ENCODE measurements at regions not wholly inside any gene's neighbourhood (a gene's known extent, or its start where the extent isn't known, plus 50 kb on each side); places are given as distances from the start of the nearest gene placed in this dataset.
"Not testable (repeated sequence)": the region's sequence is repeated elsewhere in the genome, so short reads cannot be mapped to it uniquely, and the experiment has no call there.

- H3K4me1 ChIP-seq; intact Hi-C loops (cut with DNase I); H3K36me3 ChIP-seq (replicated peaks in 1 of 2; ENCODE audit: insufficient read depth in 1 of 2, low read depth in 2 of 2); DNase-seq; H3K27me3 ChIP-seq; ATAC-seq; H3K27ac ChIP-seq; H3K9me3 ChIP-seq; H3K4me3 ChIP-seq: not testable (repeated sequence)
- WGBS, 2 donors: 76 to 85% methylated on average over 18 to 21 of the region's 21 CpGs
Measured at GRCh38 chr4:17436047-17436749, 75.7 kb downstream of the QDPR start.

- no peaks in the 10 kb centered on the region for H3K4me1 ChIP-seq
- no peaks in the 10 kb centered on the region for H3K36me3 ChIP-seq (replicated peaks in 1 of 2; ENCODE audit: insufficient read depth in 1 of 2, low read depth in 2 of 2)
- no peak for TF ChIP-seq POLR2A (IDR thresholded peaks at IDR 0.05)
- TF ChIP-seq, protein P1, sequence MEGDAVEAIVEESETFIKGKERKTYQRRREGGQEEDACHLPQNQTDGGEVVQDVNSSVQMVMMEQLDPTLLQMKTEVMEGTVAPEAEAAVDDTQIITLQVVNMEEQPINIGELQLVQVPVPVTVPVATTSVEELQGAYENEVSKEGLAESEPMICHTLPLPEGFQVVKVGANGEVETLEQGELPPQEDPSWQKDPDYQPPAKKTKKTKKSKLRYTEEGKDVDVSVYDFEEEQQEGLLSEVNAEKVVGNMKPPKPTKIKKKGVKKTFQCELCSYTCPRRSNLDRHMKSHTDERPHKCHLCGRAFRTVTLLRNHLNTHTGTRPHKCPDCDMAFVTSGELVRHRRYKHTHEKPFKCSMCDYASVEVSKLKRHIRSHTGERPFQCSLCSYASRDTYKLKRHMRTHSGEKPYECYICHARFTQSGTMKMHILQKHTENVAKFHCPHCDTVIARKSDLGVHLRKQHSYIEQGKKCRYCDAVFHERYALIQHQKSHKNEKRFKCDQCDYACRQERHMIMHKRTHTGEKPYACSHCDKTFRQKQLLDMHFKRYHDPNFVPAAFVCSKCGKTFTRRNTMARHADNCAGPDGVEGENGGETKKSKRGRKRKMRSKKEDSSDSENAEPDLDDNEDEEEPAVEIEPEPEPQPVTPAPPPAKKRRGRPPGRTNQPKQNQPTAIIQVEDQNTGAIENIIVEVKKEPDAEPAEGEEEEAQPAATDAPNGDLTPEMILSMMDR (IDR thresholded peaks at IDR 0.05): no peak
- no peaks in the 10 kb centered on the region for H3K27me3 ChIP-seq
- DNase-seq (no peak), ATAC-seq (no peak)
- intact Hi-C loops (cut with DNase I): no loop called here
- no peak overlapping the region for H3K27ac ChIP-seq
- no peaks in the 10 kb centered on the region for H3K9me3 ChIP-seq
- WGBS, 2 donors: 89 to 91% methylated on average over 5 of the region's 5 CpGs
- H3K4me3 ChIP-seq: no peak overlapping the region
Measured at GRCh38 chr4:17433827-17434226, 78.1 kb downstream of the QDPR start.

GRCh38 chr4:17427991-17428390 is 83.9 kb downstream of the QDPR start:
- DNase-seq (no peak), ATAC-seq (no peak)
- H3K4me1 ChIP-seq: no peaks in the 10 kb centered on the region
- H3K27me3 ChIP-seq: no peaks in the 10 kb centered on the region
- intact Hi-C loops (cut with DNase I): no loop called here
- TF ChIP-seq, protein P1 (IDR thresholded peaks at IDR 0.05): no peak
- no peak for TF ChIP-seq POLR2A (IDR thresholded peaks at IDR 0.05)
- no peak overlapping the region for H3K27ac ChIP-seq
- 74 to 79% methylated on average over 4 of the region's 4 CpGs for WGBS, 2 donors
- H3K4me3 ChIP-seq: no peak overlapping the region
- no peaks in the 10 kb centered on the region for H3K9me3 ChIP-seq
- H3K36me3 ChIP-seq (replicated peaks in 1 of 2; ENCODE audit: insufficient read depth in 1 of 2, low read depth in 2 of 2): no peaks in the 10 kb centered on the region

DNA sequence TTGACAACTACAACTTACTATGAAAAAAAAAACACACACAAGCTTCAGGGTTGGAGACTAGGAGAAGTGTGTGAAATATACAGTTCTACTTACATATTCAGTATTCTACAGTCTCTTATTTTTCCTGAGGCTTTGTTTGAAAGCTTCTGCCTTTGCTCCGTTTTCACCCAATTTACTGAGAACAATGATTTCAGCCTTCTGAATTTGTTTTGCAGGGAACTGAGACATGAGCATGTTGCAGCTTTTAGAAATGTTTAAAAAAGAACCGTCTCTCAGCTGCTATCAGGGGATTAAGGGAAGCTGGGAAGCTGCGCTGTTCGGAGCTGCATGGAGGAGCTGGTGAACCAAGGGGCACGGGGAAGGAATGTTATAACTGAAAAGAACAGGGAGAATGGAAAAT is 85.7 kb downstream of the QDPR start:
- TF ChIP-seq, protein P1 (IDR thresholded peaks at IDR 0.05): no peak
- no peak for TF ChIP-seq POLR2A (IDR thresholded peaks at IDR 0.05)

GRCh38 chr4:17418010-17418409 is 93.9 kb downstream of the QDPR start:
- Histone ChIP-seq H3K36me3 (replicated peaks in 1 of 2; ENCODE audit: insufficient read depth in 1 of 2, low read depth in 2 of 2) (no peaks in the 10 kb centered on the region), H3K9me3 (no peaks in the 10 kb centered on the region), H3K4me1 (no peaks in the 10 kb centered on the region), H3K27ac (no peak overlapping the region), H3K27me3 (no peaks in the 10 kb centered on the region), H3K4me3 (no peak overlapping the region)
- no peak for DNase-seq
- WGBS, 2 donors: 52 to 53% methylated on average over 4 of the region's 4 CpGs
- intact Hi-C loops (cut with DNase I): no loop called here
- TF ChIP-seq POLR2A (IDR thresholded peaks at IDR 0.05): no peak
- TF ChIP-seq, protein P1 (IDR thresholded peaks at IDR 0.05): no peak
- no peak for ATAC-seq

More for the DNA sequence above, 85.7 kb downstream of the QDPR start:
- no peaks in the 10 kb centered on the region for H3K9me3 ChIP-seq
- WGBS, 2 donors: 53 to 67% methylated on average over 5 of the region's 5 CpGs
- no peaks in the 10 kb centered on the region for H3K4me1 ChIP-seq
- H3K27me3 ChIP-seq: no peaks in the 10 kb centered on the region
- intact Hi-C loops (cut with DNase I): no loop called here
- no peak overlapping the region for H3K4me3 ChIP-seq
- H3K36me3 ChIP-seq (replicated peaks in 1 of 2; ENCODE audit: insufficient read depth in 1 of 2, low read depth in 2 of 2): no peaks in the 10 kb centered on the region
- ATAC-seq (no peak), DNase-seq (no peak)
- H3K27ac ChIP-seq: no peak overlapping the region

Data from body of pancreas (tissue), 4 donors.